AG04449 (cell line): ENCODE measurements at regions not wholly inside any gene's neighbourhood (a gene's known extent, or its start where the extent isn't known, plus 50 kb on each side); places are given as distances from the start of the nearest gene placed in this dataset.

Experiments
- CTCF ChIA-PET: fragments of 350-600 bp; formaldehyde crosslinking; extraction: SDS; loops from one replicate; lab custom pipeline; 2021; ENCODE audit warnings: antibody characterized with exemption; lab: Yijun Ruan, JAX
- POLR2A ChIA-PET: fragments of 400-600, 350-600 bp; formaldehyde crosslinking; extraction: SDS; loops from one replicate; lab custom pipeline; 2020; ENCODE audit warnings: antibody characterized with exemption, inconsistent platforms; lab: Yijun Ruan, JAX
- DNase-seq: peaks from one replicate; pipeline ENCODE4 v3.0.0-alpha.2; 2010; ENCODE audit warnings: low read depth, low spot score
- H3K4me3 ChIP-seq: 2 replicates; pipeline ENCODE4 v1.5.1; 2011; ENCODE audit warnings: low read depth, mild to moderate bottlenecking, control low read depth, low read length
- TF ChIP-seq, protein P1 (sequence below): IDR thresholded peaks from one replicate; pipeline ENCODE4 v1.5.1; 2011; ENCODE audit warnings: mild to moderate bottlenecking, moderate library complexity, low read length, control low read depth, inconsistent platforms; ENCODE audit not compliant: insufficient read depth; ENCODE audit errors: missing control alignments

DNA sequence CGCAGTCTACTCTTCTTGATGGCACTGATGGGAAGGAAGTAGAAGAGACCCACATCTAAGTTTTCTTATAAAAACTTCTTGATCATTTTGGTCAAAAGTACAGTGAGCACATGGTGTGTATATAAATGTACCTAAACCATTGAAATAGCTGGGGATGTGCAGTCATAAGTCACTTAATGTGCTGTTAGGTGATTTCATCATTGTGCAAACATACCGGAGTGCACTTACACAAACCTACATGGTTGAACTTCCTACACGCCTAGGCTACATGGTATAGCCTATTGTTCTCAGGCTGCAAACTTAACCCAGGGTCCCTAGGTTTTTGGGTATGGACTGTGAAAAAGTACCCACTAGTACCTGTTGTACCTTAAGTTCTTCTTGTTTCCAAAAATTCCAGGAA is 123.3 kb upstream of the ZNF438 start:
- no peak overlapping the region for H3K4me3 ChIP-seq
- CTCF ChIA-PET: no interaction called here
- no peak for DNase-seq
- POLR2A ChIA-PET: no interaction called here
- TF ChIP-seq, protein P1, sequence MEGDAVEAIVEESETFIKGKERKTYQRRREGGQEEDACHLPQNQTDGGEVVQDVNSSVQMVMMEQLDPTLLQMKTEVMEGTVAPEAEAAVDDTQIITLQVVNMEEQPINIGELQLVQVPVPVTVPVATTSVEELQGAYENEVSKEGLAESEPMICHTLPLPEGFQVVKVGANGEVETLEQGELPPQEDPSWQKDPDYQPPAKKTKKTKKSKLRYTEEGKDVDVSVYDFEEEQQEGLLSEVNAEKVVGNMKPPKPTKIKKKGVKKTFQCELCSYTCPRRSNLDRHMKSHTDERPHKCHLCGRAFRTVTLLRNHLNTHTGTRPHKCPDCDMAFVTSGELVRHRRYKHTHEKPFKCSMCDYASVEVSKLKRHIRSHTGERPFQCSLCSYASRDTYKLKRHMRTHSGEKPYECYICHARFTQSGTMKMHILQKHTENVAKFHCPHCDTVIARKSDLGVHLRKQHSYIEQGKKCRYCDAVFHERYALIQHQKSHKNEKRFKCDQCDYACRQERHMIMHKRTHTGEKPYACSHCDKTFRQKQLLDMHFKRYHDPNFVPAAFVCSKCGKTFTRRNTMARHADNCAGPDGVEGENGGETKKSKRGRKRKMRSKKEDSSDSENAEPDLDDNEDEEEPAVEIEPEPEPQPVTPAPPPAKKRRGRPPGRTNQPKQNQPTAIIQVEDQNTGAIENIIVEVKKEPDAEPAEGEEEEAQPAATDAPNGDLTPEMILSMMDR: no peak

DNA sequence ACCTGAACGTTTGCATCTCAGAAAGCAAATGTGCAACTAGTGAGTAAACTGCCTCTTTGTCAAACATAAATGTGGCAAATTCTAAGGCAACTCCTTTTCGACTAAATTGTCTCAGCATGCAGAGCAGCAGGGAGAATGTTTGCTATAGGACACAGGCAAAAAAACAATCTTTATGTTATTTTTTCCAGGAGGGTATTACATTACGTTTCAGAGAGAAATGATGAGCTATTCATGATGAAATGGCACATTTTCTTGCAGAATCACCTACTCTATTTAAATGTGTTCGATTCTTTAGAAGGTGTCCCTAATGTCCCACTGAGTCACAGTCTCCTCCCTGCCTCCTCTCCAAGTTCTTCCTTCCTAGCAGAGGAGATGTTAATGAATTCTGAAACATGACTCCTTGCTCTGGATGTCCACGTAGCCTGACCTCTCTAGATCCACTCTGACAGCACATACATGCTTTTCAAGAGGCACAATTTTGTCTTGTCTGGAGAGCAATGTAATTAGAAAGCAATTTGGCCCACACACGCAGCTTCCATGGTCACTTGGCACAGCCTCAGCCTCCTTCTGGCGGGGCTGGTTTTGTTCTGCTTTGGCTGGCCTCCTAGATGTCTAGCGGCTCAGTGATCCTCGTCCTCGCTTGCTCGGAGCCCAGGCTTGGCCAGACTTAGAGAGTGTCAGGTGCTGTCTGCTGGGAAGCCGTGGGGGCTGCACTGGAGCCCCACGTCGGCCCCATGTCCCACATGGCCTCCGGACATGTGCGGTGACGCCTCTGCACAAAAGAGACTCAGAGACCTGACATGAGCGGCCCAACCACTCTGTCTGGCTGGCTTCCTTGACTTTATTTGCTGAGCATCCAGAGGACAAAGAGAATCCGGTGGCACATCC is 125.7 kb upstream of the ZNF438 start:
- no peak overlapping the region for H3K4me3 ChIP-seq
- CTCF ChIA-PET: interaction anchor here (1.1 to 1.6 kb wide), 2 partner anchors 10 to 374 kb away, joined by 3 to 4 read pairs; no protein-coding TSS in a partner anchor
- TF ChIP-seq, protein P1: no peak
- POLR2A ChIA-PET: interaction anchor here (1.3 kb wide), 1 partner anchor 10 kb away, joined by 3 read pairs; no protein-coding TSS in a partner anchor
- DNase-seq: no peak

DNA sequence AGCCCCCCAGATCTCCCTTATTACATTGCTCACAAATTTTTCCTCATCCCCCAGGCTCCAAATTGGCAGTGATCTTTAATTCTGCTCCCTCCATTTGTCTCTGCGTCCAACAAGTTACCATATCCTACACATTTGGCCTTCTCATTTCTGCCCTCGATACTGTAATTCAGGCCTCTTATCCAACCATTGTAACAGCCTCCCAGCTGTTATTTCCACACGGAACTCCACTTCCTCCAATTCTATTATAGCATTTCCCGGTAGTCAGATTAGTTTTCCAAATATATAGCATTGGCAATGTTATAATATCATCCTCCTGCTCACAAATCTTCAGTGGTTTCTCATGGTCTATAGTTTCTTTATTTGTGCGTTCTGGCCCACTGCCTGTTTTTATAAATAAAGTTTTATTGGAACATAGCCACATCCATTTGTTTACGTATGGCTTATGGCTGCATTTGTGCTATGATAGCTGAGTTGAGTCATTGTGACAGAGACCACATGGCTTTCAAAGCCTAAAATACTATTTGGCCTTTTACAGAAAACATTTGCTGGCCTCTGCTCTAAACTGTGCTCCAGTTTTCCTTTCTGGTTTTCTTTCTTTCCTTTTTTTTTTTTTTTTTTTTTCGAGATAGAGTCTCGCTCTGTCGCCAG is 126.5 kb upstream of the ZNF438 start:
- H3K4me3 ChIP-seq: no peak overlapping the region
- POLR2A ChIA-PET: interaction anchor here (1.3 kb wide), 1 partner anchor 11 kb away, joined by 3 read pairs; no protein-coding TSS in a partner anchor
- CTCF ChIA-PET: interaction anchor here (1.6 kb wide), 1 partner anchor 375 kb away, joined by 4 read pairs; no protein-coding TSS in a partner anchor
- TF ChIP-seq, protein P1: no peak
- no peak for DNase-seq

DNA sequence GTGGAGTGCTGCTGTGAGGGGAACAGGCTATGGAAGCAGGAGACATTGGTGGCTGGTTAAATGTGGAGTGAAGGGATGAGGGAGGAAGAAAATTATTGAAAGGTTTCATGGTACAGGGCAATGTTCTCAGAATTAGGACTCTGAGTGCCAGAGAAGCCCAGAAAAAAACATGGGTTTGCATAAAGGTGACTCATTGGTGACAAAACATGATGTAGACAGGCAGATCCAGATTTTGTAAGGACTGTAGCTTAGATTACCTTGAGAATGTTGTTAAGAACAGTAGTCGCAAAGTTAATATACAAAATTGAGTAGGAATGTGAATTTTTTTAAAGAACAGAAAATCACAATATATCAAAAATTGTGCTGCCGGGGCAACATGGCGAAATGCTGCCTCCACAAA is 134.9 kb upstream of the ZNF438 start:
- ChIA-PET CTCF (interaction anchor here (0.8 kb wide), 1 partner anchor 16 kb away, joined by 3 read pairs; no protein-coding TSS in a partner anchor), POLR2A (no interaction called here)
- TF ChIP-seq, protein P1: no peak
- DNase-seq: no peak
- H3K4me3 ChIP-seq: no peak overlapping the region

DNA sequence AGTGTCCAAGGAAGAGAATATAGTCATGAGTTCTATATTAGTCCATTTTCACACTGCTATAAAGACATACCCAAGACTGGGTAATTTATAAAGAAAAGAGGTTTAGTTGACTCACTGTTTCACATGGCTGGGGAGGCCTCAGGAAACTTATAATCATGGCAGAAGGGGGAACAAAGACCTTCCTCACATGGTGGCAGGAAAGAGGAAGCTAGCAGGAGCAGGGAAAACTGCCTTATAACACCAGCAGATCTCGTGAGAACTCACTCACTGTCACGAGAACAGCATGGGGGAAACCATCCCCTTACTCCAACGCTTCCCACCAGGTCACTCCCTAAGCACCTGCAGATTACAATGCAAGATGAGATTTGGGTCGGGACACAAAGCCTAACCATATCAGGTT is 139.0 kb upstream of the ZNF438 start:
- DNase-seq: no peak
- POLR2A ChIA-PET: no interaction called here
- H3K4me3 ChIP-seq: no peak overlapping the region
- TF ChIP-seq, protein P1: no peak
- CTCF ChIA-PET: no interaction called here
